ENCODE measurements at regions not wholly inside any gene's neighbourhood (a gene's known extent, or its start where the extent isn't known, plus 50 kb on each side); places are given as distances from the start of the nearest gene placed in this dataset.
"Not testable (repeated sequence)": the region's sequence is repeated elsewhere in the genome, so short reads cannot be mapped to it uniquely, and the experiment has no call there.

GRCh38 chr1:104315823-104316222, 566.1 kb downstream of the AMY1C start:
- DNase-seq (no peak), ATAC-seq (ENCODE audit: low FRiP score in 2 of 2) (no peak)
- H3K27me3 ChIP-seq = no peaks in the 10 kb centered on the region
- no peaks in the 10 kb centered on the region for H3K36me3 ChIP-seq
- H3K4me1 ChIP-seq = no peaks in the 10 kb centered on the region
- H3K9me3 ChIP-seq = no peaks in the 10 kb centered on the region
- H3K27ac ChIP-seq = no peak overlapping the region
- WGBS, 2 donors = 66 to 74% methylated on average over 2 of the region's 2 CpGs
- no peak for TF ChIP-seq CTCF (IDR thresholded peaks at IDR 0.05)
- TF ChIP-seq EP300 (IDR thresholded peaks at IDR 0.05) = no peak
- no peak for TF ChIP-seq POLR2A (IDR thresholded peaks at IDR 0.05)
- TF ChIP-seq POLR2AphosphoS5 (IDR thresholded peaks at IDR 0.05) = no peak
- no peak overlapping the region for H3K4me3 ChIP-seq

GRCh38 chr1:104322131-104322530, 572.4 kb downstream of the AMY1C start:
- Histone ChIP-seq H3K4me3 (no peak overlapping the region), H3K27ac (no peak overlapping the region), H3K4me1 (no peaks in the 10 kb centered on the region), H3K36me3 (no peaks in the 10 kb centered on the region), H3K27me3 (no peaks in the 10 kb centered on the region), H3K9me3 (no peaks in the 10 kb centered on the region)
- WGBS, 2 donors = 78 to 90% methylated on average over 2 of the region's 2 CpGs
- ATAC-seq (ENCODE audit: low FRiP score in 2 of 2) = no peak
- DNase-seq = no peak
- TF ChIP-seq POLR2AphosphoS5 (IDR thresholded peaks at IDR 0.05) = no peak
- no peak for TF ChIP-seq POLR2A (IDR thresholded peaks at IDR 0.05)
- no peak for TF ChIP-seq CTCF (IDR thresholded peaks at IDR 0.05)
- no peak for TF ChIP-seq EP300 (IDR thresholded peaks at IDR 0.05)

GRCh38 chr1:104329278-104329677, 579.6 kb downstream of the AMY1C start:
- H3K36me3 ChIP-seq = no peaks in the 10 kb centered on the region
- H3K27ac ChIP-seq = no peak overlapping the region
- ATAC-seq (ENCODE audit: low FRiP score in 2 of 2) (no peak), DNase-seq (no peak)
- no peaks in the 10 kb centered on the region for H3K9me3 ChIP-seq
- no peak for TF ChIP-seq POLR2AphosphoS5 (IDR thresholded peaks at IDR 0.05)
- no peak for TF ChIP-seq POLR2A (IDR thresholded peaks at IDR 0.05)
- no peak for TF ChIP-seq EP300 (IDR thresholded peaks at IDR 0.05)
- TF ChIP-seq CTCF (IDR thresholded peaks at IDR 0.05) = no peak
- H3K4me3 ChIP-seq = no peak overlapping the region
- no peaks in the 10 kb centered on the region for H3K27me3 ChIP-seq
- WGBS, 2 donors = 87% methylated on average over 4 of the region's 4 CpGs
- H3K4me1 ChIP-seq = no peaks in the 10 kb centered on the region

DNA sequence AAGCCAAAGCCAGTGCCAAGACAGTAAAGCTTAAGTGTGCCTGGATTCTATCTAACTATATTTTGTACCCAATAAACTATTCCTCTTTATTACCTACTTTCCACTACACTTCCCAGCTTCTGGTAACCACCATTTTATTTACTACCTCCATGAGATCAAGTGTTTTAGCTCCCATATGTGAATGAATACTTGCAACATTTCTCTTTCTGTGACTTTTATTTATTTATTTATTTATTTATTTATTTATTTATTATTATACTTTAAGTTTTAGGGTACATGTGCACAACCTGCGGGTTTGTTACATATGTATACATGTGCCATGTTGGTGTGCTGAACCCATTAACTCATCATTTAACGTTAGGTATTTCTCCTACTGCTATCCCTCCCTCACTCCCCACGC, 582.1 kb downstream of the AMY1C start:
- no peak for TF ChIP-seq EP300 (IDR thresholded peaks at IDR 0.05)
- TF ChIP-seq CTCF (IDR thresholded peaks at IDR 0.05) = no peak
- no peak for TF ChIP-seq POLR2A (IDR thresholded peaks at IDR 0.05)
- TF ChIP-seq POLR2AphosphoS5 (IDR thresholded peaks at IDR 0.05) = no peak
- no peak for ATAC-seq (ENCODE audit: low FRiP score in 2 of 2)
- 81 to 94% methylated on average over 2 to 3 of the region's 3 CpGs for WGBS, 2 donors
- no peak overlapping the region for H3K27ac ChIP-seq
- peaks cover 0 to 3% (median 0%) of the 10 kb centered on the region in 4 donors for H3K9me3 ChIP-seq
- H3K36me3 ChIP-seq = no peaks in the 10 kb centered on the region
- no peaks in the 10 kb centered on the region for H3K27me3 ChIP-seq
- no peaks in the 10 kb centered on the region for H3K4me1 ChIP-seq
- no peak overlapping the region for H3K4me3 ChIP-seq
- DNase-seq = no peak

GRCh38 chr1:104337927-104338326, 588.2 kb downstream of the AMY1C start:
- 50 to 64% methylated on average over 2 to 5 of the region's 5 CpGs for WGBS, 2 donors
- DNase-seq = peak in 1 of 2 donors; percentile 10
- not testable (repeated sequence) for H3K4me3 ChIP-seq; H3K27me3 ChIP-seq; H3K36me3 ChIP-seq; H3K27ac ChIP-seq; H3K9me3 ChIP-seq; ATAC-seq (ENCODE audit: low FRiP score in 2 of 2); H3K4me1 ChIP-seq
